Epithelial cell of esophagus (primary cell): ENCODE measurements at regions not wholly inside any gene's neighbourhood (a gene's known extent, or its start where the extent isn't known, plus 50 kb on each side); places are given as distances from the start of the nearest gene placed in this dataset.
A peak's percentile ranks its signal among the peaks of the same experiment; 100 is the strongest.

Experiments used
- DNase-seq: peaks from one replicate; pipeline ENCODE4 v3.0.0; 2010; ENCODE audit warnings: low read depth
- H3K4me3 ChIP-seq: 2 replicates; pipeline ENCODE4 v1.5.1; 2011; ENCODE audit warnings: mild to moderate bottlenecking, low read length, control low read depth
- CTCF ChIP-seq: IDR thresholded peaks from 2 replicates; pipeline ENCODE4 v1.5.1; 2011; ENCODE audit warnings: low read depth, mild to moderate bottlenecking, low read length, control low read depth, inconsistent platforms; ENCODE audit not compliant: insufficient read depth; ENCODE audit errors: missing control alignments

- TF ChIP-seq CTCF, result no peak
These were observed 464.0 kb downstream of the TRIB2 start for GRCh38 chr2:13180729-13181128.

GRCh38 chr2:13193075-13193474 is 476.3 kb downstream of the TRIB2 start:
- DNase-seq, result peak; percentile 34
- no peak for TF ChIP-seq CTCF
- H3K4me3 ChIP-seq, result no peak overlapping the region

More at GRCh38 chr2:13180729-13181128, 464.0 kb downstream of the TRIB2 start:
- DNase-seq, result no peak
- H3K4me3 ChIP-seq, result no peak overlapping the region

GRCh38 chr2:13193900-13194299 is 477.2 kb downstream of the TRIB2 start:
- TF ChIP-seq CTCF, result peak; percentile 54
- peak; percentile 40 for DNase-seq
- H3K4me3 ChIP-seq, result no peak overlapping the region

GRCh38 chr2:13195270-13195669 is 478.5 kb downstream of the TRIB2 start:
- H3K4me3 ChIP-seq, result no peak overlapping the region
- DNase-seq, result no peak
- no peak for TF ChIP-seq CTCF

GRCh38 chr2:13197248-13197647 is 480.5 kb downstream of the TRIB2 start:
- no peak for TF ChIP-seq CTCF
- DNase-seq, result no peak
- no peak overlapping the region for H3K4me3 ChIP-seq

- peak; percentile 46 for TF ChIP-seq CTCF
- DNase-seq, result peak; percentile 10
These were observed 485.2 kb downstream of the TRIB2 start for GRCh38 chr2:13201924-13202323.

GRCh38 chr2:13212115-13212514 is 495.4 kb downstream of the TRIB2 start:
- DNase-seq, result no peak
- H3K4me3 ChIP-seq, result no peak overlapping the region
- TF ChIP-seq CTCF, result no peak

More at GRCh38 chr2:13201924-13202323, 485.2 kb downstream of the TRIB2 start:
- H3K4me3 ChIP-seq, result no peak overlapping the region
